ENCODE measurements at regions not wholly inside any gene's neighbourhood (a gene's known extent, or its start where the extent isn't known, plus 50 kb on each side); places are given as distances from the start of the nearest gene placed in this dataset.

DNA sequence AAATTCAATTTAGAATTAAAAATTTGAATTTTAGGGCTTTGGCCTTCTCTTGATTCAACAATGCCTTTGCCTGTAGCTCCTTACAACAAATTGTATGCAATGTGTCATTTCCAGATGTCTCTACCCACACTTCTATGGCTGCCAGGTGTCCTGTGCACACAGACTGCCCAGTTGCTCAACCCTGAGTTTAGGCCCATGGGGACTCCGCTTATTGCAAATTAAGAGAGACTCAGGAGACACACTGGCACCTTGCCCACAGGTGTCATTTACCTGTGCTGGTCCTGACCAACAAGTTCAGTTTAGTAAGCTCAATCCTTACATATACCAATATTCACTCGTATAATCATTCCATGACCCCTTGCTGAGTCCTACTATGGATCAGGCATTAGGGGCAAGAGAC is 236.1 kb downstream of the OMA1 start:
- TF ChIP-seq, protein P1, sequence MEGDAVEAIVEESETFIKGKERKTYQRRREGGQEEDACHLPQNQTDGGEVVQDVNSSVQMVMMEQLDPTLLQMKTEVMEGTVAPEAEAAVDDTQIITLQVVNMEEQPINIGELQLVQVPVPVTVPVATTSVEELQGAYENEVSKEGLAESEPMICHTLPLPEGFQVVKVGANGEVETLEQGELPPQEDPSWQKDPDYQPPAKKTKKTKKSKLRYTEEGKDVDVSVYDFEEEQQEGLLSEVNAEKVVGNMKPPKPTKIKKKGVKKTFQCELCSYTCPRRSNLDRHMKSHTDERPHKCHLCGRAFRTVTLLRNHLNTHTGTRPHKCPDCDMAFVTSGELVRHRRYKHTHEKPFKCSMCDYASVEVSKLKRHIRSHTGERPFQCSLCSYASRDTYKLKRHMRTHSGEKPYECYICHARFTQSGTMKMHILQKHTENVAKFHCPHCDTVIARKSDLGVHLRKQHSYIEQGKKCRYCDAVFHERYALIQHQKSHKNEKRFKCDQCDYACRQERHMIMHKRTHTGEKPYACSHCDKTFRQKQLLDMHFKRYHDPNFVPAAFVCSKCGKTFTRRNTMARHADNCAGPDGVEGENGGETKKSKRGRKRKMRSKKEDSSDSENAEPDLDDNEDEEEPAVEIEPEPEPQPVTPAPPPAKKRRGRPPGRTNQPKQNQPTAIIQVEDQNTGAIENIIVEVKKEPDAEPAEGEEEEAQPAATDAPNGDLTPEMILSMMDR (IDR thresholded peaks at IDR 0.05; ENCODE audit: poor library complexity), result no peak
- TF ChIP-seq EZH2phosphoT487 (IDR thresholded peaks at IDR 0.05; ENCODE audit: low read depth, severe bottlenecking, unreplicated experiment) (no peak), EZH2 (IDR thresholded peaks at IDR 0.05; ENCODE audit: borderline replicate concordance) (no peak)
